ENCODE measurements at regions not wholly inside any gene's neighbourhood (a gene's known extent, or its start where the extent isn't known, plus 50 kb on each side); places are given as distances from the start of the nearest gene placed in this dataset.

DNA sequence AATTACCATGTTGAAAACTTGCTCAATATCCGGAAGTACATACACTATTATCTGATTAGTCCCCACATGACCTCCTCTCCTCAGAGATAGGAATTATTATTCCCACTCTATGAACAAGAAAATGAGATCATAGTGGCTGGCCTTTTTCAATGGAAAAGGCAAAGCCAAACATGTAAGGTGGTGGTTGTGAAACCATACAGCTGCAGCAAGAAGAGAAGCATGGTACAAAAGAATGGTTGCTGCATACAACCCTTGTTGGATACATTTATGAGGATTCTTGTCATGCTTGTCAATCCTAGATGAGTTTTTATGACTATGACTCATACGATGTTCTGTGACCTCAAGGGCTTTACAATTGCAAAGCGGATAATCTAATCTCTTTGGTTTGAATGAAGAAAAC lies 514.7 kb downstream of the PLPP3 start:
- Histone ChIP-seq H3K4me2 (ENCODE audit: low read length) (no peak overlapping the region), H2AFZ (ENCODE audit: low read length) (no peak overlapping the region), H3K4me3 (ENCODE audit: low read depth, low read length, poor library complexity, severe bottlenecking) (no peak overlapping the region), H3K79me2 (ENCODE audit: insufficient read depth, low read length) (no peaks in the 10 kb centered on the region), H3K9ac (ENCODE audit: low read length) (no peak overlapping the region), H3K9me3 (ENCODE audit: low read length) (no peaks in the 10 kb centered on the region), H3K27me3 (ENCODE audit: insufficient read depth, low read length) (no peaks in the 10 kb centered on the region), H3K27ac (ENCODE audit: low read depth, low read length, poor library complexity, severe bottlenecking) (no peak overlapping the region), H3F3A (ENCODE audit: insufficient read depth, low read length) (no peaks in the 10 kb centered on the region), H3K4me1 (ENCODE audit: insufficient read depth, low read length, severe bottlenecking) (no peaks in the 10 kb centered on the region), H4K20me1 (ENCODE audit: insufficient read depth, low read length) (no peaks in the 10 kb centered on the region), H3K9me2 (ENCODE audit: low read depth, low read length) (no peaks in the 10 kb centered on the region), H3K36me3 (ENCODE audit: insufficient read depth, low read length) (no peaks in the 10 kb centered on the region)
- TF ChIP-seq EZH2 (IDR thresholded peaks at IDR 0.05; ENCODE audit: borderline replicate concordance, low read length) (no peak), CTCF (IDR thresholded peaks at IDR 0.05; ENCODE audit: low read length) (no peak)

GRCh38 chr1:56063461-56063860 lies 515.9 kb downstream of the PLPP3 start:
- Histone ChIP-seq H3K9me2 (ENCODE audit: low read depth, low read length) (no peaks in the 10 kb centered on the region), H3K4me2 (ENCODE audit: low read length) (no peak overlapping the region), H3K79me2 (ENCODE audit: insufficient read depth, low read length) (no peaks in the 10 kb centered on the region), H3F3A (ENCODE audit: insufficient read depth, low read length) (no peaks in the 10 kb centered on the region), H3K4me1 (ENCODE audit: insufficient read depth, low read length, severe bottlenecking) (no peaks in the 10 kb centered on the region), H3K9me3 (ENCODE audit: low read length) (no peaks in the 10 kb centered on the region), H3K4me3 (ENCODE audit: low read depth, low read length, poor library complexity, severe bottlenecking) (no peak overlapping the region), H4K20me1 (ENCODE audit: insufficient read depth, low read length) (no peaks in the 10 kb centered on the region), H3K36me3 (ENCODE audit: insufficient read depth, low read length) (no peaks in the 10 kb centered on the region), H3K9ac (ENCODE audit: low read length) (no peak overlapping the region), H3K27me3 (ENCODE audit: insufficient read depth, low read length) (no peaks in the 10 kb centered on the region), H2AFZ (ENCODE audit: low read length) (no peak overlapping the region), H3K27ac (ENCODE audit: low read depth, low read length, poor library complexity, severe bottlenecking) (no peak overlapping the region)
- TF ChIP-seq CTCF (IDR thresholded peaks at IDR 0.05; ENCODE audit: low read length) (no peak), EZH2 (IDR thresholded peaks at IDR 0.05; ENCODE audit: borderline replicate concordance, low read length) (no peak)

- H3K9me2 ChIP-seq (ENCODE audit: low read depth, low read length), result no peaks in the 10 kb centered on the region
- no peaks in the 10 kb centered on the region for H3K9me3 ChIP-seq (ENCODE audit: low read length)
- H3K4me3 ChIP-seq (ENCODE audit: low read depth, low read length, poor library complexity, severe bottlenecking), result no peak overlapping the region
- H3K79me2 ChIP-seq (ENCODE audit: insufficient read depth, low read length), result no peaks in the 10 kb centered on the region
- H3F3A ChIP-seq (ENCODE audit: insufficient read depth, low read length), result no peaks in the 10 kb centered on the region
- H3K4me2 ChIP-seq (ENCODE audit: low read length), result no peak overlapping the region
- H3K27me3 ChIP-seq (ENCODE audit: insufficient read depth, low read length), result no peaks in the 10 kb centered on the region
- no peak overlapping the region for H3K27ac ChIP-seq (ENCODE audit: low read depth, low read length, poor library complexity, severe bottlenecking)
- H2AFZ ChIP-seq (ENCODE audit: low read length), result no peak overlapping the region
- TF ChIP-seq EZH2 (IDR thresholded peaks at IDR 0.05; ENCODE audit: borderline replicate concordance, low read length) (no peak), CTCF (IDR thresholded peaks at IDR 0.05; ENCODE audit: low read length) (no peak)
- H3K4me1 ChIP-seq (ENCODE audit: insufficient read depth, low read length, severe bottlenecking), result no peaks in the 10 kb centered on the region
- no peaks in the 10 kb centered on the region for H4K20me1 ChIP-seq (ENCODE audit: insufficient read depth, low read length)
- H3K9ac ChIP-seq (ENCODE audit: low read length), result no peak overlapping the region
- no peaks in the 10 kb centered on the region for H3K36me3 ChIP-seq (ENCODE audit: insufficient read depth, low read length)
Measured at GRCh38 chr1:56062625-56063024, 516.7 kb downstream of the PLPP3 start.
